RWPE1 (cell line): ENCODE measurements at regions not wholly inside any gene's neighbourhood (a gene's known extent, or its start where the extent isn't known, plus 50 kb on each side); places are given as distances from the start of the nearest gene placed in this dataset.
"Not testable (repeated sequence)": the region's sequence is repeated elsewhere in the genome, so short reads cannot be mapped to it uniquely, and the experiment has no call there.

ENCODE experiments used
- CTCF ChIA-PET: fragments of 350-600 bp; sonication (Branson Sonifier 250); formaldehyde crosslinking; extraction: SDS; loops from one replicate; lab custom pipeline; 2021; lab: Yijun Ruan, JAX
- POLR2A ChIA-PET: fragments of 400-600 bp; formaldehyde crosslinking; extraction: SDS; loops from one replicate; lab custom pipeline; 2020; ENCODE audit warnings: antibody characterized with exemption; ENCODE audit not compliant: low non-redundant PET; lab: Yijun Ruan, JAX
- DNase-seq: peaks from one replicate; pipeline ENCODE4 v3.0.0; 2012; ENCODE audit warnings: low spot score
- H3K27ac ChIP-seq: fragments of 450-650 bp; 2 replicates; pipeline ENCODE4 v1.5.1; 2017
- CTCF ChIP-seq: fragments of 450-650 bp; conservative IDR thresholded peaks from 2 replicates; pipeline ENCODE4 v1.5.1; 2017; ENCODE audit warnings: low read depth, mild to moderate bottlenecking

DNA sequence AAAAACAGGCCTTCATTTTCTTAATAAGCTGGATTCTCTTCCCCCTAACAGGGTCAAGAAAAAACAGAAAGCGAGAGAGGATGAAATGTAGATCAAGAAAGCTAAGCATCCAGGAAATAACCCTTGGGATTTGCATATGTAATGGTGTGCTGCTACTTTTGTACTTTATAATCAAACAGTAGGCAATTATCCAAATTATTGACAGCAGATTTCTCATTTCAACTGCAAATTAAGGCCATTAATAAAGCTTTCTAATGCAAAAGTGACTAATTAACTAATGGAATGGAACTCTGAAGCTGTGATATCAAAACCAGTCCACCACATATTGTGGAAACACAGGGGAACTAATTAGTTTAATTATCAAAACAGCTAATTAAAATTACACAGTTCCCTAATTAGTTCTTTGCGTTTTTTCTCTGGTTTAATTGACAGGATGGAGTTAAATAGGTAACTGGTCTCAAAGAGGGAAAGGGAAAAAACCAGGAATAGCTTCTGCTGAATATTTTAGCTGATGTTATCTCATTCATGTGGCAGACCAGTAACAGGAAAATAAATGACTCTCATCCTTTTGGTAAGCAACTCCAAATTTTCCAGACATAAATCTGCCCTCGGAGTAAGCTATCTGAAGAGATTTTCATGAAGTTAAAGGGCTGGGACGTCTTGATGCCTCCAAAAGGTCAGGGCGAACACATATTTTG is 182.7 kb upstream of the LMO3 start:
- no peak for TF ChIP-seq CTCF
- CTCF ChIA-PET = no interaction called here
- DNase-seq = no peak
- H3K27ac ChIP-seq = no peak overlapping the region
- POLR2A ChIA-PET = no interaction called here

DNA sequence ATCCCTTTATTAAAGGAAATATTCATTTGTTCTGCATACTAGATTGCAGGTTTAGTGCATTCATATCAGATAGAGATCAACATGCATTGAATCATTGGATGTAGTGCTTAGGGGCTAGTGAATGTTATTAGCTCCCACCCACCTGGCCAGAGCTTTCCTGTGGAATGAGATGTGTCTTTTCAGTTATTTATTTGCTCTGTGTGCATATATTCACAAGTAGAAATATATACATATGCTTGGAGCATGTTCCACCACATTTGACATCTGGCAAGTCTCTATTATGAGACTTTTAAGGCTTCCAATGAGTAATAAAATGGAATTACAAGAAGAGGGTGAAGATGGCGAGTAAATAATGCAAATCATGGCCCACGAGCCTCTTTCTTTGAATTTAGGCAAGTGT is 180.0 kb upstream of the LMO3 start:
- ChIA-PET CTCF (no interaction called here), POLR2A (no interaction called here)
- H3K27ac ChIP-seq = no peak overlapping the region
- TF ChIP-seq CTCF = no peak
- no peak for DNase-seq

- ChIA-PET CTCF (no interaction called here), POLR2A (no interaction called here)
- no peak for DNase-seq
- no peak for TF ChIP-seq CTCF
- no peak overlapping the region for H3K27ac ChIP-seq
Measured at GRCh38 chr12:16785524-16785923, 179.6 kb upstream of the LMO3 start.

DNA sequence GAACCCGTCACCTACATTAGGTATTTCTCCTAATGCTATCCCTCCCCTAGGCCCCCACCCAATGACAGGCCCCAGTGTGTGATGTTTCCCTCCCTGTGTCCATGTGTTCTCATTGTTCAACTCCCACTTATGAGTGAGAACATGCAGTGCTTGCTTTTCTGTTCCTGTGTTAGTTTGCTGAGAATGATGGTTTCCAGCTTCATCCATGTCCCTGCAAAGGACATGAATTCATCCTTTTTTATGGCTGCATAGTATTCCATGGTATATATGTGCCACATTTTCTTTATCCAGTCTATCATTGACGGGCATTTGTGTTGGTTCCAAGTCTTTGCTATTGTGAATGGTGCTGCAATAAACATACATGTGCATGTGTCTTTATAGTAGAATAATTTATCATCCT is 163.2 kb upstream of the LMO3 start:
- POLR2A ChIA-PET, CTCF ChIA-PET, H3K27ac ChIP-seq, DNase-seq: not testable (repeated sequence)

DNA sequence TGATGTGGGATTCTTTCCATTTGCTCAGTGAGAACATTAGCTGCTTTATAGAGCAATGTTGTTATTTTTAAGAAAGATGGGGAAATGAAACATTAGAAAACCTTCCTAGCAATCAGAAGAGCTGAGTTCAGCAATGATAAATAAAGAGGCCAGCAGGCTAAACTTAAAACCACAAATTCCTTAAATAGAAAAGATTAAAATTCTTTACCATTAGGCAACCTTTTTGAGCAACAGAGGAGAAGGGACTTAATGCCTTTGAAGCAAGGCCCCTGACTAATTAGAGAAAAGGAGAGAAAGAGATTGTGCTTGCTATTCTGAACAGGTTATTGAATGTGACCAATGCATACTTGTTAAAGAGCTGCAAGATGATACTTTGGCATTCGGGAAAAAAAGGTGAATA is 160.8 kb upstream of the LMO3 start:
- DNase-seq = no peak
- H3K27ac ChIP-seq = no peak overlapping the region
- ChIA-PET POLR2A (no interaction called here), CTCF (no interaction called here)
- no peak for TF ChIP-seq CTCF

GRCh38 chr12:16763901-16764300 is 157.9 kb upstream of the LMO3 start:
- ChIA-PET CTCF (interaction anchor here (0.6 kb wide), 1 partner anchor 18 kb away, joined by 3 read pairs; no protein-coding TSS in a partner anchor), POLR2A (no interaction called here)
- DNase-seq = no peak
- no peak overlapping the region for H3K27ac ChIP-seq
- TF ChIP-seq CTCF = no peak

DNA sequence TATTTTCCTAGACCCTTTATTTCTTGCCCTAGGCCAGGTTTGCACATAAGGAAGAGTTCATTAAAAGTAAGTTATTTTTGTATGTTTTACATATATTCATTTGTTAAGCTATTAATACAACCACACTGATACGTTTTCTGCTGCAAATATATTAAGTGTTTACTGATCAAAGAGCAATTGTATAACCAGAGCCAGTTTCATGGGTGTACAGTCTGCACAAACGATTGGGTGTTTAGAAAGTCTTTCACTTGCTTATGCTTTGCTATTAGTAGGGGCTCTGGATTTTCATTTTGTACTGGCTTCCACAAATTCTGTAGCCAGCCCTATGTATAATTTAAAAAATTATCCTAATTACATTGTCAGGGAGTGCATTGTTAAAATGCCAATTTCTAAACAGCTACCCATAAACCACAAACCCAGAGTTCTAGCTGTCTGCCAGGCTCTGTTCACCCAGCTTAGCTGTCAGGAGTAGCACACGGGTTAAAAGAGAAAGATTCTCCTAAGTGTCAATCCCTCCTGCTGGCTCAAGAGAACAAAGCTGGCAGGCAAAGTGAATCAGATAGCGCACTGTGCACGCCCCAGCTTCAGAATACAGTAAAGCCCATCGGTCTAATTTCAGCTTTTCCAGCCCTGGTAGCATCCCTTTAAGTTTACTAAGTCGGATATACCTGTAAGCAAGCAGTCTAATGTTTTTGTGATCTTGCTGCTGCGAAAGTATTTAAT is 151.0 kb upstream of the LMO3 start:
- no peak overlapping the region for H3K27ac ChIP-seq
- ChIA-PET CTCF (interaction anchor here (0.9 kb wide), 1 partner anchor 137 kb away, joined by 3 read pairs; no protein-coding TSS in a partner anchor), POLR2A (no interaction called here)
- DNase-seq = no peak
- no peak for TF ChIP-seq CTCF
